GM13976 (cell line): ENCODE measurements at regions not wholly inside any gene's neighbourhood (a gene's known extent, or its start where the extent isn't known, plus 50 kb on each side); places are given as distances from the start of the nearest gene placed in this dataset.
"Not testable (repeated sequence)": the region's sequence is repeated elsewhere in the genome, so short reads cannot be mapped to it uniquely, and the experiment has no call there.

ENCODE experiments used
- DNase-seq: peaks from one replicate; pipeline ENCODE4 v3.0.0; 2012; ENCODE audit warnings: low spot score
- in situ Hi-C: fragments of 300-500 bp; cut with MboI; formaldehyde crosslinking; loops from one replicate; pipeline ENCODE4 v1.12.0; 2022; ENCODE audit warnings: low sequenced_read_pairs, mixed read lengths, inconsistent platforms; ENCODE audit not compliant: unreplicated experiment
- TF ChIP-seq, protein P1 (sequence below): IDR thresholded peaks from 2 replicates; pipeline ENCODE4 v1.5.1; 2012; ENCODE audit warnings: borderline replicate concordance, mild to moderate bottlenecking; ENCODE audit not compliant: insufficient read depth; ENCODE audit errors: extremely low read depth, missing control alignments, control extremely low read depth

DNA sequence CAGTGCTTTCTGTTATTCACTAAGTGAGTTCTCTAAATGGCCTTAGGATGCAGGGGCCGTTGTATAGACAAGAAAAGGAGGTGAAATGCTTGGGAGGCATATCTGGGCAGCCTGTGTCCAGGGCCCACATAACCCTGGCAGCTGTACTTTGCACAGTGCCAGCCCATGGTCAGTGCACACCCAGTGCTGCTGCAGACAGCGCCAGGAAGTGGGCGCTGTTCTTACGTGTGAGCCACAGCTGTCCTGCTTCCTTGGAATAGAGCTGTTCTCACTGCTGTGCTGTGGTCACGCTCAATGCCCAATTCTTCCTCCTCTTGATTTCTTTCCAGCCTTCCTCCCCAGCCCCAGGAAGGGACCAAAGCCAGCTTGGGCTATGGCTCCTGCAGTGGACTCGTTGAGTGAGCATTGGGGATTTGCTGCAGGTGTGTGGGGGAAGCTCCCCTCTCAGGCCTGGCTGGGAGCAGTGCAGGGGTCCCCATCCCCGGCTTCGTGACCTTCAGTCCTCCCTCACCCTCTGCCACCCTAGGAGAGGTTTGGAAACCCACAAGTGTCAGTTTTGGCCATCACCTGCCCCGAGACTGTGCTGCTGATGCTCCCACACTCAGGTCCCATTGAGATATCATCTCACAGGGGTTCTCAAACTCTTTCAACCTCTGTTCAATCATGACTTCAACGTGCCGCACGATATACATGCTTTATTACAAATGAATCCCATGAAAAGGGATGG lies 246.8 kb upstream of the EXOC2 start:
- TF ChIP-seq, protein P1, sequence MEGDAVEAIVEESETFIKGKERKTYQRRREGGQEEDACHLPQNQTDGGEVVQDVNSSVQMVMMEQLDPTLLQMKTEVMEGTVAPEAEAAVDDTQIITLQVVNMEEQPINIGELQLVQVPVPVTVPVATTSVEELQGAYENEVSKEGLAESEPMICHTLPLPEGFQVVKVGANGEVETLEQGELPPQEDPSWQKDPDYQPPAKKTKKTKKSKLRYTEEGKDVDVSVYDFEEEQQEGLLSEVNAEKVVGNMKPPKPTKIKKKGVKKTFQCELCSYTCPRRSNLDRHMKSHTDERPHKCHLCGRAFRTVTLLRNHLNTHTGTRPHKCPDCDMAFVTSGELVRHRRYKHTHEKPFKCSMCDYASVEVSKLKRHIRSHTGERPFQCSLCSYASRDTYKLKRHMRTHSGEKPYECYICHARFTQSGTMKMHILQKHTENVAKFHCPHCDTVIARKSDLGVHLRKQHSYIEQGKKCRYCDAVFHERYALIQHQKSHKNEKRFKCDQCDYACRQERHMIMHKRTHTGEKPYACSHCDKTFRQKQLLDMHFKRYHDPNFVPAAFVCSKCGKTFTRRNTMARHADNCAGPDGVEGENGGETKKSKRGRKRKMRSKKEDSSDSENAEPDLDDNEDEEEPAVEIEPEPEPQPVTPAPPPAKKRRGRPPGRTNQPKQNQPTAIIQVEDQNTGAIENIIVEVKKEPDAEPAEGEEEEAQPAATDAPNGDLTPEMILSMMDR, result no peak
- no peak for DNase-seq
- in situ Hi-C loops, result no loop called here

DNA sequence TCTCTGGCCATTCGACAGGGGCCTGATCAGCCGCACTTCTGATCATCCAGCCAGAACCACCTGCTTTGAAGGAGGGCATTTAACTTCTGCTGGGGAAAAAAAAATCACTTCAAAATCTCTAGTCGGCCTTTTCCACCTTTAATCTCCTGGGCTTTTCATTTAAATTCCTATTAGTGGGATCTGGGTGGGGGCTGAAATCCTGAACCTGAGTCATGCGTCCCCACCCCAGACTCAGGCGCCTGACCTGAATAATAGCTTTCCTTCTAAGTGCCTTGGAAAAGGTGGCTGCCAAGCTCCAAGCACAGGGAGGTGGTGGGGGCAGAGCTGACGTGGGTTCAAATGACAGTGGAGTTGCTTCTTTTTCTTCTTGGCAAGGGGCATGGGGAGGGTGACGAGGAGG lies 246.0 kb upstream of the EXOC2 start:
- DNase-seq, result no peak
- in situ Hi-C loops, result no loop called here
- TF ChIP-seq, protein P1, result no peak

DNA sequence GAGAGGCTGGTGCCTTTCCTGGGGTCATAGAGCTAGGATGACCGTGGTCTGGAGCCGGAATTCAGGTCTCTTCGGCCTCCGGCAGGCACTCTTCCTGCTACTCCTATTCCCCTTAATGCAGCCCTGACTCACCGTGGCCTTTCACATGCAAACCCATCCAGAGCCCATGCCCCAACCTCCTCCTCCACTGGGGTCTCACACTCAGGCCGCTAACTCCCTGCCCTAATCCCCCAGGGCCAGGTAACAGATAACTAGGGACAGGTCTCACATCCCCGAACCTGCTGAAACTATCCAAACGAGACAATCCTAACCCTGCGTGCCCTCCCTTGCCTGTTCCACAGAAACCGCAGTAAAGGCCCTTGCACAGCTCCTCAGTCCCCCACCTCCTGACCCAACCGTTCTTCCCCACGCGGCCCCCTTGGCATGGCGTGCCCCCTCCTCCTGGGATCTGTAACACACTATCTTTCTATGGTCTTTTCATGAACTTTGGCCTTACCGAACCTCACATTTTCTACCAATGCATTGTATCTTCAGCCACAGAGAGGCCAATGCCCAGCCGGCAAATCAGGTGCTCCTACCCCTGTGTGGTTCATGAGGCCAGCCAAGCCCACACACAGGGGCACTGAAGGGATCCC lies 245.4 kb upstream of the EXOC2 start:
- DNase-seq, result no peak
- in situ Hi-C loops, result no loop called here
- TF ChIP-seq, protein P1, result no peak

DNA sequence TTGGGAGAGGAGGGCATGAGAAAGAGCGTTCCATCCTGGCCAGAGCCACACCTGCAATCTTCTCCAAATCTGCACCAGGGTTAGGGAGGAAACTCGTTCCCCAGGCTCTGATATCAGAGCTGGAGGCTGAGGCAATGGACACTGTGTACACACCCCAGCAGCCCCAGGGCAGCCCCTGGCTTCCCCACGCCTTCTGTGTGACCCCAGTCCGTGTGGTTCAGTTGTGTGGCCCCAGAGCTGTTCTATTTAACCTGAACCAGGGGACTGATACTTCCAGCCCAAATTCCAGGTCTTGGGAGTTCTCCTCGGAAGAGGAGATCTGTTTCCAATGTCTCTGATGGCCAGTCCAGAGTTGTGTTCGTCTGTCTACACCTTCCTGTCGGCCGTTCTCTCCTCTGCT lies 242.6 kb upstream of the EXOC2 start:
- in situ Hi-C loops, result no loop called here
- no peak for DNase-seq
- TF ChIP-seq, protein P1, result no peak

- TF ChIP-seq, protein P1, result no peak
- in situ Hi-C loops, result no loop called here
- DNase-seq, result no peak
These were observed 241.7 kb upstream of the EXOC2 start for GRCh38 chr6:934686-935085.

DNA sequence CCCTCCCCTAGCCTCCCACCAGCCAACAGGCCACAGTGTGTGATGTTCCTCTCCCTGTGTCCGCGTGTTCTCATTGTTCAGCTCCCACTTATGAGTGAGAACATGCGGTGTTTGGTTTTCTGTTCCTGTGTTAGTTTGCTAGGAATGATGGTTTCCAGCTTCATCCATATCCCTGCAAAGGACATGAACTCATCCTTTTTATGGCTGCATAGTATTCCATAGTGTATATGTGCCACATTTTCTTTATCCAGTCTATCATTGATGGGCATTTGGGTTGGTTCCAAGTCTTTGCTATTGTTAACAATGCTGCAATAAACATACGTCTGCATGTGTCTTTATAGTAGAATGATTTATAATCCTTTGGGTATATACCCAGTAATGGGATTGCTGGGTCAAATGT lies 239.0 kb upstream of the EXOC2 start:
- DNase-seq, in situ Hi-C loops: not testable (repeated sequence)

DNA sequence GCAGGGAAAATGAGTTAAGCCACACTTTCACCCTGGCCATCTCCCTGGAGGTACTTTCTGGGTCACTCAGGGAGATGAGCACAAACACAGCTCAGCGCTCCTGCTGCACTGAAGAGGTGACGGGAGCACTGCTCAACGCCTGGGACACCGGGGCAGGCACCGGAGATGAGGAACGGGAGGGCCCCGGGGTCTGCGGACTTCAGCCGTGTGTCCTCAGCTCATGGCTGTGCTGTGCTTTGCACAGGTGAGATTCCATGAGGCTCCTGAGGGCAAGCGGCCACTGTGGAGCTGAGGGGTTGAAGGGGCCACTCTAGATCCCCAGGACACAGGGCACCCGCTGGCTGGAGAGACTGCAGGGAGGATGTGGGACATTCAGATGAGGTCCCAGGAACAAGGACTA lies 234.2 kb upstream of the EXOC2 start:
- TF ChIP-seq, protein P1, result no peak
- no peak for DNase-seq
- in situ Hi-C loops, result no loop called here
